Fibroblast of villous mesenchyme (primary cell): ENCODE measurements at regions not wholly inside any gene's neighbourhood (a gene's known extent, or its start where the extent isn't known, plus 50 kb on each side); places are given as distances from the start of the nearest gene placed in this dataset.

Experiments used
- DNase-seq: peaks from one replicate; pipeline ENCODE4 v3.0.0-alpha.2; 2010; ENCODE audit warnings: low read depth
- H3K4me3 ChIP-seq: 2 replicates; pipeline ENCODE4 v1.5.1; 2011; ENCODE audit warnings: low read depth, mild to moderate bottlenecking, low read length
- TF ChIP-seq, protein P1 (sequence below): IDR thresholded peaks from 2 replicates; pipeline ENCODE4 v1.5.1; 2012; ENCODE audit warnings: low read depth, mild to moderate bottlenecking, low read length; ENCODE audit not compliant: insufficient read depth

- H3K4me3 ChIP-seq: no peak overlapping the region
- TF ChIP-seq, protein P1, sequence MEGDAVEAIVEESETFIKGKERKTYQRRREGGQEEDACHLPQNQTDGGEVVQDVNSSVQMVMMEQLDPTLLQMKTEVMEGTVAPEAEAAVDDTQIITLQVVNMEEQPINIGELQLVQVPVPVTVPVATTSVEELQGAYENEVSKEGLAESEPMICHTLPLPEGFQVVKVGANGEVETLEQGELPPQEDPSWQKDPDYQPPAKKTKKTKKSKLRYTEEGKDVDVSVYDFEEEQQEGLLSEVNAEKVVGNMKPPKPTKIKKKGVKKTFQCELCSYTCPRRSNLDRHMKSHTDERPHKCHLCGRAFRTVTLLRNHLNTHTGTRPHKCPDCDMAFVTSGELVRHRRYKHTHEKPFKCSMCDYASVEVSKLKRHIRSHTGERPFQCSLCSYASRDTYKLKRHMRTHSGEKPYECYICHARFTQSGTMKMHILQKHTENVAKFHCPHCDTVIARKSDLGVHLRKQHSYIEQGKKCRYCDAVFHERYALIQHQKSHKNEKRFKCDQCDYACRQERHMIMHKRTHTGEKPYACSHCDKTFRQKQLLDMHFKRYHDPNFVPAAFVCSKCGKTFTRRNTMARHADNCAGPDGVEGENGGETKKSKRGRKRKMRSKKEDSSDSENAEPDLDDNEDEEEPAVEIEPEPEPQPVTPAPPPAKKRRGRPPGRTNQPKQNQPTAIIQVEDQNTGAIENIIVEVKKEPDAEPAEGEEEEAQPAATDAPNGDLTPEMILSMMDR: no peak
- DNase-seq: no peak
Observed at GRCh38 chr13:103692442-103692841, 626.2 kb upstream of the SLC10A2 start.

GRCh38 chr13:103676329-103676728 lies 610.1 kb upstream of the SLC10A2 start:
- TF ChIP-seq, protein P1: no peak
- no peak overlapping the region for H3K4me3 ChIP-seq
- no peak for DNase-seq

GRCh38 chr13:103671547-103671946 lies 605.3 kb upstream of the SLC10A2 start:
- TF ChIP-seq, protein P1: no peak
- no peak for DNase-seq
- no peak overlapping the region for H3K4me3 ChIP-seq

- no peak overlapping the region for H3K4me3 ChIP-seq
- TF ChIP-seq, protein P1: no peak
- DNase-seq: no peak
Observed at GRCh38 chr13:103663996-103664395, 597.8 kb upstream of the SLC10A2 start.

DNA sequence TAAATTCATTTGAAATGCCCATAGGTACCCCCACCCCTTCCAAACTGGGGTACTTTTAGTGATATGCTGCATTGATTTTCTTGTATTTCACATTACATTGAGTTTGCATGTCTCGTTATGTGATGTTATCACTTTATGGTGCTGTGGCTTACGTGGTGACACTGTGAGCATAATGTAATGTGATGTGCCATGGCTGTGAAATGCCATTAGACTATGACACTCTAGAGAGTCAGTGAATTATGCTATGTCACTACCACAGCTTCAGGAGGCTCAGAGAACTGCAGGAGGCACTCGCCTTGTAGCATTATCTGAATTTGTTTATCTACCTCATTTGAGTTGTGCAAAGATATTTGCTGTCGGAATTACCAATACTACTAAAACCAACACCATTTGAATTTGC lies 590.1 kb upstream of the SLC10A2 start:
- no peak for DNase-seq

GRCh38 chr13:103640606-103641005 lies 574.4 kb upstream of the SLC10A2 start:
- TF ChIP-seq, protein P1: no peak
- no peak overlapping the region for H3K4me3 ChIP-seq
- no peak for DNase-seq

More for the DNA sequence above, 590.1 kb upstream of the SLC10A2 start:
- H3K4me3 ChIP-seq: no peak overlapping the region
- TF ChIP-seq, protein P1: no peak

DNA sequence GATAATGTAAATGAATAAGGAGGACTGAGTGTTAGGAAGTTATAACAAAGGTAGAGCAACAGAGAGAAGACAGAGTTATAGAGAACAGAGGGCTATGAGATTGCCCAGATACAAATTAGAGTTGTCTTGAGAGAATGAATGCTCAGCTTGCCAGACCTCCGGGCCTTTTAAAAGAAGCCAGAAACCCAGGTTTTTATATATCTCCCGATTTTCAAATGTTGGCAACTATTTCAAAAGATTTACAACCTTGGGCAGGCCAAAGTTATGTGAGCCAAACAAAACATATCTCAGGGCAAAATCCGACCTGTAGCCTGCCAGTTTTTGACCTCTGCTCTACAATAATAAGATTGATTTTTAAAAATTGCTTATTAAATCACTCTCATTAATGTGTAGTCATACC lies 573.1 kb upstream of the SLC10A2 start:
- H3K4me3 ChIP-seq: no peak overlapping the region
- TF ChIP-seq, protein P1: no peak
- DNase-seq: no peak
